ENCODE measurements at regions not wholly inside any gene's neighbourhood (a gene's known extent, or its start where the extent isn't known, plus 50 kb on each side); places are given as distances from the start of the nearest gene placed in this dataset.

DNA sequence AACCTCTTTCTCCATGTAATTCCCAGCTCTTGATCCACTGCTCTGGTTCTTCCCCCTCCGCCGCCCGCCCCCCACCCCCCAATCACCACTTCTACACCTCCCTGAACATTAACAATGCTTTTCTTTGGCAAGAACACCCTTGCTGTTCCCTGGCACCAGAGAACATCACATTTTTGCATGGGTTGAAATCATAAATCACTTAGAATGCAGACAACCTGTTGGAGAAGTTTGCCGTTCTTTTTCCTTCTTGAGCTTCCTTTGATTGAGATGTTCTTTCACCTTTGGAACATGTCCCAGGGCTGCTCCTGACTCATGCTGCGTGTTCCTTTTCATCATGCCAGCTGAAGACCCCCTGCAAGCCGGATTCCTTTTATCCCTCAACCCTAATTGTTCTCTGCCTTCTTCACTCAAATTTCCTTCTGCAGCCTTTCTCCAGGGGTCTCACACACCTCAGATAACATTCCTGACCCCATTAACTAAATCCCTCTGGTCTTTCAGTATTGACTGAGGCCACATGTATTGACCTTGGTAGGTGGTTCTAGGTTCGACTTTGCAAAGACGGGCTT lies 294.1 kb upstream of the TMPO start:
- Mint-ChIP-seq H3K27ac (ENCODE audit: unreplicated experiment) (no peak overlapping the region), H3K4me1 (ENCODE audit: low read depth, unreplicated experiment) (no peaks in the 10 kb centered on the region)
- TF ChIP-seq, protein P1, sequence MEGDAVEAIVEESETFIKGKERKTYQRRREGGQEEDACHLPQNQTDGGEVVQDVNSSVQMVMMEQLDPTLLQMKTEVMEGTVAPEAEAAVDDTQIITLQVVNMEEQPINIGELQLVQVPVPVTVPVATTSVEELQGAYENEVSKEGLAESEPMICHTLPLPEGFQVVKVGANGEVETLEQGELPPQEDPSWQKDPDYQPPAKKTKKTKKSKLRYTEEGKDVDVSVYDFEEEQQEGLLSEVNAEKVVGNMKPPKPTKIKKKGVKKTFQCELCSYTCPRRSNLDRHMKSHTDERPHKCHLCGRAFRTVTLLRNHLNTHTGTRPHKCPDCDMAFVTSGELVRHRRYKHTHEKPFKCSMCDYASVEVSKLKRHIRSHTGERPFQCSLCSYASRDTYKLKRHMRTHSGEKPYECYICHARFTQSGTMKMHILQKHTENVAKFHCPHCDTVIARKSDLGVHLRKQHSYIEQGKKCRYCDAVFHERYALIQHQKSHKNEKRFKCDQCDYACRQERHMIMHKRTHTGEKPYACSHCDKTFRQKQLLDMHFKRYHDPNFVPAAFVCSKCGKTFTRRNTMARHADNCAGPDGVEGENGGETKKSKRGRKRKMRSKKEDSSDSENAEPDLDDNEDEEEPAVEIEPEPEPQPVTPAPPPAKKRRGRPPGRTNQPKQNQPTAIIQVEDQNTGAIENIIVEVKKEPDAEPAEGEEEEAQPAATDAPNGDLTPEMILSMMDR (IDR thresholded peaks at IDR 0.05; ENCODE audit: partially characterized antibody, unreplicated experiment), result no peak

DNA sequence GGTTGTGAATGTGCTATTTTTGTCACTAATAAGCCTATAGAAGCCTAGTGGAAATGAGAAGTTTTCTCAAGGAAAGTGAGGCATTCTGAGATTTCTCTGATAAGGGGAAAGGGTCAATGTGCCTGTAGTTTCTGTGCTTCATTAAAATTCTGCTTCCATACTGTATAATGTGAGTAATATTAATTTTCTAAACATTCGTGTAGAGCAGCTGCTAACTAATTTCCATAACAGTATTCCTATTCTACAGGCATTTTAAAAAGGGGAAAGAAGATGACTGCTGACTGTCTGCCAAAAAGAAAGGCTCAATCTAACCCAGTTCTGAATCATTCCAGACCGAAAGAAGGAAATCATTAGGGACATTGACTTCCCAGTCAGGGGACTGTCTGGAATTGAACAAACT lies 293.3 kb upstream of the TMPO start:
- no peaks in the 10 kb centered on the region for H3K4me1 Mint-ChIP-seq (ENCODE audit: low read depth, unreplicated experiment)
- H3K9me3 Mint-ChIP-seq (ENCODE audit: unreplicated experiment), result no peaks in the 10 kb centered on the region
- DNase-seq, result no peak
- TF ChIP-seq, protein P1 (IDR thresholded peaks at IDR 0.05; ENCODE audit: partially characterized antibody, unreplicated experiment), result no peak
- H3K27me3 Mint-ChIP-seq (ENCODE audit: unreplicated experiment), result peaks cover 2% of the 10 kb centered on the region
- H3K4me3 Mint-ChIP-seq (ENCODE audit: unreplicated experiment), result no peak overlapping the region
- H3K27ac Mint-ChIP-seq (ENCODE audit: unreplicated experiment), result no peak overlapping the region
- no peaks in the 10 kb centered on the region for H3K36me3 Mint-ChIP-seq (ENCODE audit: unreplicated experiment)

More for the DNA sequence above, 294.1 kb upstream of the TMPO start:
- no peaks in the 10 kb centered on the region for H3K36me3 Mint-ChIP-seq (ENCODE audit: unreplicated experiment)
- no peak overlapping the region for H3K4me3 Mint-ChIP-seq (ENCODE audit: unreplicated experiment)
- H3K9me3 Mint-ChIP-seq (ENCODE audit: unreplicated experiment), result no peaks in the 10 kb centered on the region
- H3K27me3 Mint-ChIP-seq (ENCODE audit: unreplicated experiment), result peaks cover 2% of the 10 kb centered on the region
- no peak for DNase-seq

DNA sequence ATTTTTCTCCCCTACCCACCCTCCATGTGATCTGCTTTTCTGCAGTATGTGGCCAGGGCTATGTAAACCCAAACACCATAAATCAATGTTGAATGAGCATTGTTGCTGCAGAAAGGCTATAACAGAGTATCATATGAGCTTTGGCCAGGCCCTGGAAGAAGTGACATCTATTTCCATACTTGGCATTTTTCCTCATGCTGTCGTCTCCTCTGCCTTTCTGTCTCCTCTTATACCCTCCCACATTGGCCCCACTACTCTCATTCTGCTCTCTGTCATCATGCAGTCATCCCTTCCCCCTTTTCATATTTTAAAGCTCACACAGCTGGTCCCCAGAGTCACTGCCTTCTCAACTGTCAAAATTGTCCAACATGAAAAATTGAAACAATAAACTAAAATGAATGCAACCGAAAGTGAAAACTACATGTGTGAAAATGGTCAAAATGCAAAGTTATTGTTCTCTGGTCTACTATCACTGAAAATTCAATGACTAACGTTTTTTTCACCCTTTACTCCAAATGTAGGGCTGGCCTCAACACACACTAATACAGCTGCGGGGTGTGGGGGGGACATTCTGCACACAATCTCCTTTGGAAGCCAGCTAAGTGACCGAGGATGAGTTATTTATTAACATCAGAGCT lies 290.7 kb upstream of the TMPO start:
- Mint-ChIP-seq H3K4me1 (ENCODE audit: low read depth, unreplicated experiment) (peaks cover 5% of the 10 kb centered on the region), H3K27ac (ENCODE audit: unreplicated experiment) (no peak overlapping the region), H3K9me3 (ENCODE audit: unreplicated experiment) (no peaks in the 10 kb centered on the region), H3K27me3 (ENCODE audit: unreplicated experiment) (peaks cover 2% of the 10 kb centered on the region), H3K4me3 (ENCODE audit: unreplicated experiment) (no peak overlapping the region), H3K36me3 (ENCODE audit: unreplicated experiment) (no peaks in the 10 kb centered on the region)
- DNase-seq, result no peak
- TF ChIP-seq, protein P1 (IDR thresholded peaks at IDR 0.05; ENCODE audit: partially characterized antibody, unreplicated experiment), result no peak

DNA sequence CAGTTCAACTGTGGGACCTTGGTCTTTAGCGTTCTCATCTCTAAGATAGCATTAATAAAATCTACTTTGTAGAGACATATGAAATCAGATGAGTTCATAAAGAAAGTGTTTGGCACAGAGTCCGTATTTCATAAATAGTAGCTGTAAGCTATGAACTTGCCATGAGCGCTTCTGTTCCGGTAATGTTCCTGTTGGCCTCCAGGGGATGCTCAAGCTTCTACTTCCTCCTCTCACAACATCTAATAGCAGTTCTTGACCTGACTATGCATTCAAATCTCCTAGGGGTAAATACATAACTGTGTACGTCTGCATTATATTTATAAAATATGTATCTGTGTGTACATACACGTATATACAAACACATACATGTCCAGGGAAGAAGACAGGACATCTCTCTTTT lies 288.2 kb upstream of the TMPO start:
- Mint-ChIP-seq H3K27me3 (ENCODE audit: unreplicated experiment) (no peaks in the 10 kb centered on the region), H3K9me3 (ENCODE audit: unreplicated experiment) (no peaks in the 10 kb centered on the region), H3K27ac (ENCODE audit: unreplicated experiment) (no peak overlapping the region), H3K4me3 (ENCODE audit: unreplicated experiment) (no peak overlapping the region), H3K4me1 (ENCODE audit: low read depth, unreplicated experiment) (peaks cover 5% of the 10 kb centered on the region), H3K36me3 (ENCODE audit: unreplicated experiment) (no peaks in the 10 kb centered on the region)
- no peak for DNase-seq
- TF ChIP-seq, protein P1 (IDR thresholded peaks at IDR 0.05; ENCODE audit: partially characterized antibody, unreplicated experiment), result peak; percentile 52

Data from glutamatergic neuron (in vitro differentiated cells).